HepG2 (cell line): ENCODE measurements at regions not wholly inside any gene's neighbourhood (a gene's known extent, or its start where the extent isn't known, plus 50 kb on each side); places are given as distances from the start of the nearest gene placed in this dataset.

Experiments used
- CREBL2 ChIP-seq: sonication (generic); formaldehyde crosslinking; IDR thresholded peaks from 2 replicates; pipeline ENCODE4 v1.8.1; 2023; ENCODE audit warnings: missing genetic modification reagents, mild to moderate bottlenecking, borderline replicate concordance
- HNF1B ChIP-seq: sonication (generic); formaldehyde crosslinking; IDR thresholded peaks from 2 replicates; pipeline ENCODE4 v1.5.1; 2020; ENCODE audit warnings: mild to moderate bottlenecking, moderate library complexity, missing genetic modification reagents
- LCORL ChIP-seq, 2 experiments: fragments of 450-650 bp in 1 of 2; sonication (generic) in 1 of 2; formaldehyde crosslinking in 1 of 2; IDR thresholded peaks; 2 replicates each; pipeline versions ENCODE4 v1.5.0 to v1.6.1; 2017 to 2020; ENCODE audit warnings: antibody characterized with exemption in 1 of 2, missing genetic modification reagents in 1 of 2
- MAZ ChIP-seq, 2 experiments: sonication (generic) in 1 of 2; formaldehyde crosslinking in 1 of 2; IDR thresholded peaks; 2 replicates each; pipeline versions ENCODE4 v1.5.0 to v1.6.1; 2012 to 2020; ENCODE audit warnings: low read depth in 2 of 2, mild to moderate bottlenecking in 2 of 2, borderline replicate concordance in 1 of 2, improper control_type of control experiment in 1 of 2, low read length in 1 of 2, missing genetic modification reagents in 1 of 2, moderate library complexity in 1 of 2
- MBNL3 ChIP-seq: fragments of 250-450 bp; sonication (Bioruptor Pico); conservative IDR thresholded peaks from 2 replicates; pipeline ENCODE4 v1.8.0; 2022; ENCODE audit warnings: mild to moderate bottlenecking, inconsistent platforms
- NR0B2 ChIP-seq: sonication (generic); formaldehyde crosslinking; IDR thresholded peaks from 2 replicates; pipeline ENCODE4 v1.4.0; 2020; ENCODE audit warnings: mild to moderate bottlenecking, missing genetic modification reagents
- RBM22 ChIP-seq: fragments of 200-400 bp; formaldehyde crosslinking; optimal IDR thresholded peaks from 2 replicates; pipeline ENCODE3; 2017; ENCODE audit warnings: mild to moderate bottlenecking, low read length, moderate library complexity
- SALL1 ChIP-seq: sonication (generic); formaldehyde crosslinking; IDR thresholded peaks from 2 replicates; pipeline ENCODE4 v1.8.0; 2022; ENCODE audit warnings: mild to moderate bottlenecking, missing genetic modification reagents
- STAT5B ChIP-seq: sonication (generic); formaldehyde crosslinking; IDR thresholded peaks from 2 replicates; pipeline ENCODE4 v1.4.0; 2020; ENCODE audit warnings: missing genetic modification reagents
- TEF ChIP-seq: sonication (generic); formaldehyde crosslinking; IDR thresholded peaks from 2 replicates; pipeline ENCODE4 v1.5.0; 2020; ENCODE audit warnings: missing genetic modification reagents
- TFDP2 ChIP-seq: sonication (generic); formaldehyde crosslinking; IDR thresholded peaks from 2 replicates; pipeline ENCODE4 v1.4.0; 2020; ENCODE audit warnings: missing genetic modification reagents
- TFE3 ChIP-seq: IDR thresholded peaks from 2 replicates; pipeline ENCODE4 v1.6.1; 2016
- ZBTB2 ChIP-seq: sonication (generic); formaldehyde crosslinking; IDR thresholded peaks from 2 replicates; pipeline ENCODE4 v1.8.0; 2022; ENCODE audit warnings: low read depth, missing genetic modification reagents
- ZNF292 ChIP-seq: sonication (generic); formaldehyde crosslinking; IDR thresholded peaks from 2 replicates; pipeline ENCODE4 v1.8.1; 2022; ENCODE audit warnings: mild to moderate bottlenecking, low read depth, missing genetic modification reagents, borderline replicate concordance
- ZNF33B ChIP-seq: sonication (generic); formaldehyde crosslinking; IDR thresholded peaks from 2 replicates; pipeline ENCODE4 v1.5.1; 2020; ENCODE audit warnings: mild to moderate bottlenecking, missing genetic modification reagents
- ZNF543 ChIP-seq: sonication (generic); formaldehyde crosslinking; IDR thresholded peaks from 2 replicates; pipeline ENCODE4 v1.4.0; 2020; ENCODE audit warnings: mild to moderate bottlenecking, missing genetic modification reagents
- ZNF562 ChIP-seq: sonication (generic); formaldehyde crosslinking; IDR thresholded peaks from 2 replicates; pipeline ENCODE4 v1.8.0; 2022; ENCODE audit warnings: missing genetic modification reagents, borderline replicate concordance
- ZNF563 ChIP-seq: sonication (generic); formaldehyde crosslinking; IDR thresholded peaks from 2 replicates; pipeline ENCODE4 v1.8.0; 2022; ENCODE audit warnings: mild to moderate bottlenecking, moderate library complexity, missing genetic modification reagents
- ZNF652 ChIP-seq: IDR thresholded peaks from 2 replicates; pipeline ENCODE4 v1.6.1; 2016; ENCODE audit warnings: low read depth, borderline replicate concordance
- ZNF781 ChIP-seq: sonication (generic); formaldehyde crosslinking; IDR thresholded peaks from 2 replicates; pipeline ENCODE4 v1.5.1; 2020; ENCODE audit warnings: borderline replicate concordance, mild to moderate bottlenecking, missing genetic modification reagents; ENCODE audit errors: not compliant biosample characterization

- TF ChIP-seq ZNF652 (CRISPR knock-in tag) (no peak), NR0B2 (CRISPR knock-in tag) (0 out of 2 replicates have a peak, but pooled peaks have one; percentile 46), ZNF563 (no peak), ZNF33B (peak; percentile 51; the same call in 1 of the 2 replicates), SALL1 (CRISPR knock-in tag) (peak; percentile 95), ZNF781 (CRISPR knock-in tag) (peak; percentile 55), TEF (CRISPR knock-in tag) (no peak), RBM22 (peak; percentile 64), TFDP2 (peak; percentile 51; the same call in 1 of the 2 replicates), ZNF543 (peak; percentile 77; the same call in 1 of the 2 replicates), TFE3 (CRISPR knock-in tag) (peak; percentile 100), ZNF562 (CRISPR knock-in tag) (no peak), MAZ (IDR thresholded peaks at IDR 0.05; ENCODE audit: borderline replicate concordance, low read depth, low read length) (peak; percentile 18; the same call in 1 of the 2 replicates), MAZ (CRISPR knock-in tag; IDR thresholded peaks at IDR 0.05; ENCODE audit: low read depth) (no peak), LCORL (IDR thresholded peaks at IDR 0.05) (no peak), LCORL (CRISPR knock-in tag; IDR thresholded peaks at IDR 0.05) (peak; percentile 67), ZBTB2 (CRISPR knock-in tag) (no peak), HNF1B (CRISPR knock-in tag) (peak; percentile 87), MBNL3 (CRISPR knock-in tag) (no peak), STAT5B (CRISPR knock-in tag) (0 out of 2 replicates have a peak, but pooled peaks have one; percentile 43), CREBL2 (no peak), ZNF292 (CRISPR knock-in tag) (peak; percentile 99; the same call in 1 of the 2 replicates)
These were observed 459.7 kb downstream of the SOX9 start (continued) for GRCh38 chr17:72580321-72581127.
